ENCODE measurements at regions not wholly inside any gene's neighbourhood (a gene's known extent, or its start where the extent isn't known, plus 50 kb on each side); places are given as distances from the start of the nearest gene placed in this dataset.

DNA sequence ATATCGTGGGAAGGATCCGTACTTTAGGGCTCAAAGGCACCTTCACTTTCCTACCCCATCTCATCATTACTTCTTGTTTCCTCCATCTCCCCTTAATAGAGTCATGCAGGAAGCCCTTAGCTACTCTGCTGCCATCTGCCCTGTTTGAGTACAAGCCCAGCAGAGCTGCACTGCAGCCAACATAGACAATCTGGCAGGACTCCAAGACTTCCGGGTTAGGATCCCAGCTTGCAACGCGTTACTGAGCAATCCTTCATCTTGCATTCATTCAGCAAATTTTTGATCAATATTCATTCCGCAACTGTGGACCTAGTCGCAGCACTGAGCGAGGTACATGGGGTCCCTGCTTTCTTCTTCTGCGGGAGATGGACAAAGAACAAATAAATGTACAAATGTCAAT lies 344.9 kb downstream of the BCOR start:
- TF ChIP-seq, protein P1, sequence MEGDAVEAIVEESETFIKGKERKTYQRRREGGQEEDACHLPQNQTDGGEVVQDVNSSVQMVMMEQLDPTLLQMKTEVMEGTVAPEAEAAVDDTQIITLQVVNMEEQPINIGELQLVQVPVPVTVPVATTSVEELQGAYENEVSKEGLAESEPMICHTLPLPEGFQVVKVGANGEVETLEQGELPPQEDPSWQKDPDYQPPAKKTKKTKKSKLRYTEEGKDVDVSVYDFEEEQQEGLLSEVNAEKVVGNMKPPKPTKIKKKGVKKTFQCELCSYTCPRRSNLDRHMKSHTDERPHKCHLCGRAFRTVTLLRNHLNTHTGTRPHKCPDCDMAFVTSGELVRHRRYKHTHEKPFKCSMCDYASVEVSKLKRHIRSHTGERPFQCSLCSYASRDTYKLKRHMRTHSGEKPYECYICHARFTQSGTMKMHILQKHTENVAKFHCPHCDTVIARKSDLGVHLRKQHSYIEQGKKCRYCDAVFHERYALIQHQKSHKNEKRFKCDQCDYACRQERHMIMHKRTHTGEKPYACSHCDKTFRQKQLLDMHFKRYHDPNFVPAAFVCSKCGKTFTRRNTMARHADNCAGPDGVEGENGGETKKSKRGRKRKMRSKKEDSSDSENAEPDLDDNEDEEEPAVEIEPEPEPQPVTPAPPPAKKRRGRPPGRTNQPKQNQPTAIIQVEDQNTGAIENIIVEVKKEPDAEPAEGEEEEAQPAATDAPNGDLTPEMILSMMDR (optimal IDR thresholded peaks at IDR 0.05 in 1 of 3, IDR thresholded peaks at IDR 0.05 in 1 of 3, conservative IDR thresholded peaks at IDR 0.05 in 1 of 3; ENCODE audit: extremely low read depth in 1 of 3, insufficient read depth in 2 of 3, low read length in 3 of 3) = no peak
- no peak for TF ChIP-seq EZH2 (IDR thresholded peaks at IDR 0.05; ENCODE audit: low read length)

Data from keratinocyte (primary cell).